ENCODE measurements at regions not wholly inside any gene's neighbourhood (a gene's known extent, or its start where the extent isn't known, plus 50 kb on each side); places are given as distances from the start of the nearest gene placed in this dataset.

DNA sequence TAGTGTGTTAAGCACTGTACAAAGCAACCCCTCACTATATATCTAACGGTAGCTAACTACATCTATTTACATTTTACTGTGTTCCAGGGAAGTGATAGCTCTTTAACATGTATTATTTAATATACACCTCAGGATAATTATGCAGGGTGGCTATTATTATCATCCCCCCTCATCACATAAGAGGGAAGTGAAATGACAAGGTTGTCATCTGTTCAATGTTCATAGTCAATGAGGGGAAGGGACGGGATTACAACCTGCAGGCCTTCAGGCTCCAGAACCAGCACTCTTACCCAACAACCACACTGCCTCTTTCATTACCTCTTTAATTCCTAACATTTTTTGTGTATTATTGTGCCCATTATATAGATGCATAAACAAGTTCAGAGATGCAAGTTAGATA is 238.7 kb upstream of the ANO3 start:
- Mint-ChIP-seq H3K4me3 (no peak overlapping the region), H3K27me3 (ENCODE audit: low read depth, poor library complexity) (no peaks in the 10 kb centered on the region), H3K36me3 (ENCODE audit: low read depth) (no peaks in the 10 kb centered on the region), H3K9me3 (no peaks in the 10 kb centered on the region), H3K27ac (no peak overlapping the region), H3K4me1 (no peaks in the 10 kb centered on the region)
- DNase-seq = no peak
- TF ChIP-seq, protein P1, sequence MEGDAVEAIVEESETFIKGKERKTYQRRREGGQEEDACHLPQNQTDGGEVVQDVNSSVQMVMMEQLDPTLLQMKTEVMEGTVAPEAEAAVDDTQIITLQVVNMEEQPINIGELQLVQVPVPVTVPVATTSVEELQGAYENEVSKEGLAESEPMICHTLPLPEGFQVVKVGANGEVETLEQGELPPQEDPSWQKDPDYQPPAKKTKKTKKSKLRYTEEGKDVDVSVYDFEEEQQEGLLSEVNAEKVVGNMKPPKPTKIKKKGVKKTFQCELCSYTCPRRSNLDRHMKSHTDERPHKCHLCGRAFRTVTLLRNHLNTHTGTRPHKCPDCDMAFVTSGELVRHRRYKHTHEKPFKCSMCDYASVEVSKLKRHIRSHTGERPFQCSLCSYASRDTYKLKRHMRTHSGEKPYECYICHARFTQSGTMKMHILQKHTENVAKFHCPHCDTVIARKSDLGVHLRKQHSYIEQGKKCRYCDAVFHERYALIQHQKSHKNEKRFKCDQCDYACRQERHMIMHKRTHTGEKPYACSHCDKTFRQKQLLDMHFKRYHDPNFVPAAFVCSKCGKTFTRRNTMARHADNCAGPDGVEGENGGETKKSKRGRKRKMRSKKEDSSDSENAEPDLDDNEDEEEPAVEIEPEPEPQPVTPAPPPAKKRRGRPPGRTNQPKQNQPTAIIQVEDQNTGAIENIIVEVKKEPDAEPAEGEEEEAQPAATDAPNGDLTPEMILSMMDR (IDR thresholded peaks at IDR 0.05) = no peak

DNA sequence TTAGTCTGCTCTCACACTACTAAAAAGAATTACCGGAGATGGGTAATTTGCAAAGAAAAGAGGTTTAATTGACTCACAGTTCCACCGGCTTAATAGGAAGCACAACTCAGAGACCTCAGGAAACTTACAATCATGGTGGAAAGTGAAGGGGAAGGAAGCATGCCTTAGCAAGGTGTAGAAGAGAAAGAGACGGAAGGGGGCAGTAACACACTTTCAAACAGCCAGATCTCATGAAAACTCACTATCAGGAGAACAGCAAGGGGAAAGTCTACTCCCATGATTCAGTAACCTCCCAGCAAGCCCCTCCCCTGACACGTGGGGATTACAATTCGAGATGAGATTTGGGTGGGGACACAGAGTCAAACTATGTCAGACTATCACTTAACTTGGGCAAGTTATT is 236.6 kb upstream of the ANO3 start:
- no peak overlapping the region for H3K4me3 Mint-ChIP-seq
- no peak for DNase-seq
- no peaks in the 10 kb centered on the region for H3K27me3 Mint-ChIP-seq (ENCODE audit: low read depth, poor library complexity)
- no peaks in the 10 kb centered on the region for H3K4me1 Mint-ChIP-seq
- H3K27ac Mint-ChIP-seq = no peak overlapping the region
- TF ChIP-seq, protein P1 (IDR thresholded peaks at IDR 0.05) = no peak
- no peaks in the 10 kb centered on the region for H3K36me3 Mint-ChIP-seq (ENCODE audit: low read depth)
- H3K9me3 Mint-ChIP-seq = no peaks in the 10 kb centered on the region

GRCh38 chr11:26096451-26096850 is 235.5 kb upstream of the ANO3 start:
- no peaks in the 10 kb centered on the region for H3K27me3 Mint-ChIP-seq (ENCODE audit: low read depth, poor library complexity)
- TF ChIP-seq, protein P1 (IDR thresholded peaks at IDR 0.05) = no peak
- H3K36me3 Mint-ChIP-seq (ENCODE audit: low read depth) = no peaks in the 10 kb centered on the region
- no peak for DNase-seq
- no peak overlapping the region for H3K4me3 Mint-ChIP-seq
- H3K9me3 Mint-ChIP-seq = no peaks in the 10 kb centered on the region
- H3K4me1 Mint-ChIP-seq = no peaks in the 10 kb centered on the region
- H3K27ac Mint-ChIP-seq = no peak overlapping the region

GRCh38 chr11:26102325-26102724 is 229.6 kb upstream of the ANO3 start:
- Mint-ChIP-seq H3K27ac (no peak overlapping the region), H3K4me3 (no peak overlapping the region)

DNA sequence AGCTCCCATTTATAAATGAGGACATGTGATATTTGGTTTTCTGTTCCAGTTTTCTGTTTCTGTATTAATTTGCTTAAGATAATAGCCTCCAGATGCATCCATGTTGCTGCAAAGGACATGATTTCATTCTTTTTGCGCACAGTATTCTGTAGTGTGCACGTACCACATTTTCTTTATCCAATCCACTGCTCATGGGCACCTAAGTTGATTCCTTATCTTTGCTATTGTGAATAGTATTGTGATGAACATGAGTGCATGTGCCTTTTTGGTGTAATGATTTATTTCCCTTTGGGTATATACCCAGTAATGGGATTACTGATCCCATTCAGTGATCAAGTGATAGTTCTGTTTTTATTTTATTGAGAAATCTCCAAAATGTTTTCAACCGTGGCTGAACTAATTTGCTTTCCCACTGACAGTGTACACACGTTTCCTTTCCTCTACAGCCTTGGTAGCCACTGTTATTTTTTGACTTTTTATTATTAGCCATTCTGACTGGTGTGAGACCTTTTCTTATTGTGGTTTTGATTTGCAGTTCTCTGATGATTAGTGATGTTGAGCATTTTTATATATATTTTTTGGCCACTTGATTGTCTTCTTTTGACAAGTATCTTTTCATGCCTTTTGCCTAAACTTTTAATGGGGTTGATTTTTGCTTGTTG is 226.0 kb upstream of the ANO3 start:
- no peaks in the 10 kb centered on the region for H3K9me3 Mint-ChIP-seq
- H3K27me3 Mint-ChIP-seq (ENCODE audit: low read depth, poor library complexity) = no peaks in the 10 kb centered on the region
- no peak for DNase-seq
- no peak overlapping the region for H3K27ac Mint-ChIP-seq
- H3K36me3 Mint-ChIP-seq (ENCODE audit: low read depth) = no peaks in the 10 kb centered on the region
- TF ChIP-seq, protein P1 (IDR thresholded peaks at IDR 0.05) = no peak
- peaks cover 5% of the 10 kb centered on the region for H3K4me1 Mint-ChIP-seq
- H3K4me3 Mint-ChIP-seq = no peak overlapping the region

More at GRCh38 chr11:26102325-26102724, 229.6 kb upstream of the ANO3 start:
- Mint-ChIP-seq H3K36me3 (ENCODE audit: low read depth) (no peaks in the 10 kb centered on the region), H3K27me3 (ENCODE audit: low read depth, poor library complexity) (no peaks in the 10 kb centered on the region), H3K9me3 (no peaks in the 10 kb centered on the region), H3K4me1 (no peaks in the 10 kb centered on the region)
- TF ChIP-seq, protein P1 (IDR thresholded peaks at IDR 0.05) = no peak
- no peak for DNase-seq

- DNase-seq = no peak
- H3K4me3 Mint-ChIP-seq = no peak overlapping the region
- H3K27me3 Mint-ChIP-seq (ENCODE audit: low read depth, poor library complexity) = no peaks in the 10 kb centered on the region
- no peak overlapping the region for H3K27ac Mint-ChIP-seq
- no peaks in the 10 kb centered on the region for H3K36me3 Mint-ChIP-seq (ENCODE audit: low read depth)
- TF ChIP-seq, protein P1 (IDR thresholded peaks at IDR 0.05) = no peak
- no peaks in the 10 kb centered on the region for H3K9me3 Mint-ChIP-seq
- H3K4me1 Mint-ChIP-seq = peaks cover 5% of the 10 kb centered on the region
Observed at GRCh38 chr11:26106726-26107125, 225.2 kb upstream of the ANO3 start.

Measured in nephron progenitor cell (in vitro differentiated cells).